ENCODE measurements at regions not wholly inside any gene's neighbourhood (a gene's known extent, or its start where the extent isn't known, plus 50 kb on each side); places are given as distances from the start of the nearest gene placed in this dataset.

DNA sequence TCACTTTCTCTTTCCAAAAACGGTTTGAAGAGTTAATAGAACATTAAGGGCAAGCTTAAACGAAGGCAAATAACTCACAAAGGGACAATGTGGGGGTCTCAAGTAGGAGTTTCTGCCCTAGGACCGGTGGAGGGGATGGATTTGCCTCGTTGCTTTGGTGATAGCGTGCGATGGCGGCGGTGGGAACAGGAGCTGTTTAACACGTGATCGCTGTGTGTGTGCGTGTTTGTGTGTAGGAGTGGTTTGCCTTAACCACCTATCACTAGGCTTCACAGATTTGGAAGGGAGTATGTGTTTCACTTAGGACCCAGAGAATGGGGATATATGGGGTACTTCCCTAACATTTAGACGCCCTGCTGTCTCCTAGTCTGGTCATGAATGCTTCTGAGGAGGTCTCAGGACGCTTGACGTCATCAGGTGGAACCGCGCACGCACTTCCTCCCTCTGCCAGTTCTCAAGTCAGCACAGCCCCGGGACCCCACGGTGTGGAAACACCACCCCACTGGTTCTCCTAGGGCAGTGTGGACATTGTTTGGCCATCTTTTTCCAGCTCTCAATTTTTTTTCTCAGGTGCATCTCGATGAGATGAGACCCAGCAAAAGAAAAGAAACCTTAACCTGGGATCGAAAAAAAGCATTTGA lies 231.2 kb downstream of the ATP23 start:
- no peak for DNase-seq
- Mint-ChIP-seq H3K4me1 (ENCODE audit: low read depth) (no peaks in the 10 kb centered on the region), H3K9me3 (no peaks in the 10 kb centered on the region), H3K27me3 (ENCODE audit: low read depth) (peaks cover 26% of the 10 kb centered on the region), H3K36me3 (ENCODE audit: insufficient read depth) (no peaks in the 10 kb centered on the region), H3K4me3 (no peak overlapping the region)
- ATAC-seq = no peak

DNA sequence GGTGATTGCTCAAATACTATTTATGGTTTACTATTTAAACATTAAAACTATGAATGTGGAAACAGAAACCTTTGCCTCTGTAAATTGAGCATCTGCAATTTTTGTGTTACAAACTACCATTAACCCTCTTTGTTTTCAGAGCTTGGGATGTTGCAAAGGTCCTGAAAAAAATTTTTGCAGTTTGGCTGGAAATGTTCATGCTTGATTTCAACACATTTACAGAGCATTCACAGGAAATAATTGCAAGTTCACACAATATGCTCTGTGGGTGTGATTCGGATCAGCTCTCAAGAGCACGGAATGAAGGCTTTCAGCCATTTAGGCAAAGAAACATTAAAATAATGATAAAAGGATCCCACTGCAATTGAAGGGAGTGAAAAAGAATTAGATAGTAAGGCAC lies 232.9 kb downstream of the ATP23 start:
- no peaks in the 10 kb centered on the region for H3K4me1 Mint-ChIP-seq (ENCODE audit: low read depth)
- ATAC-seq = no peak
- H3K9me3 Mint-ChIP-seq = no peaks in the 10 kb centered on the region
- no peak overlapping the region for H3K4me3 Mint-ChIP-seq
- no peaks in the 10 kb centered on the region for H3K36me3 Mint-ChIP-seq (ENCODE audit: insufficient read depth)
- DNase-seq = no peak
- H3K27me3 Mint-ChIP-seq (ENCODE audit: low read depth) = peaks cover 31% of the 10 kb centered on the region

GRCh38 chr12:58176296-58176869 lies 235.0 kb downstream of the ATP23 start:
- Mint-ChIP-seq H3K9me3 (no peaks in the 10 kb centered on the region), H3K27me3 (ENCODE audit: low read depth) (peaks cover 31% of the 10 kb centered on the region), H3K4me1 (ENCODE audit: low read depth) (no peaks in the 10 kb centered on the region), H3K4me3 (no peak overlapping the region), H3K36me3 (ENCODE audit: insufficient read depth) (no peaks in the 10 kb centered on the region)
- ATAC-seq (no peak), DNase-seq (no peak)

- no peak for DNase-seq
- Mint-ChIP-seq H3K4me3 (no peak overlapping the region), H3K36me3 (ENCODE audit: insufficient read depth) (no peaks in the 10 kb centered on the region), H3K9me3 (no peaks in the 10 kb centered on the region), H3K27me3 (ENCODE audit: low read depth) (peaks cover 26% of the 10 kb centered on the region), H3K4me1 (ENCODE audit: low read depth) (no peaks in the 10 kb centered on the region)
- ATAC-seq = no peak
Measured at GRCh38 chr12:58177366-58177765, 236.0 kb downstream of the ATP23 start.

DNA sequence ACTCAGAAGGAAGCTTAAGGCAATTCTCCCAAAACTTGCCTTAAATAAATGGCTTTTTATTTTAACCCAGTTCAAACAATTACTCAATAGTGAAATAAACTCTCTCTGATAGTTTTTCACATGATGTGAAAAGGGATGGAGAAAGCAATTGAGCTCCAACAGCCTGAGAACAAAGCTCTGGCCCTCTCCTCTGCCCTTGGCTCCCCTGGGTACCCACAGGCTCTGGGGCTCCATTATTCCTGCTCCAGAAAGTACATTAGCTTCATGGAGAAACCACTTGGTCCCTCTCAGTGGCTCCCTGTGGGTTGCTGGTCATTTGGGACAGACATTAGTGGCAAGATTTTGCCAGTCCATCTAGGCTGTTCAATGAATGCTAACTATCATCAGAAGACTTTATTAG lies 242.8 kb downstream of the ATP23 start:
- no peak overlapping the region for H3K4me3 Mint-ChIP-seq

DNA sequence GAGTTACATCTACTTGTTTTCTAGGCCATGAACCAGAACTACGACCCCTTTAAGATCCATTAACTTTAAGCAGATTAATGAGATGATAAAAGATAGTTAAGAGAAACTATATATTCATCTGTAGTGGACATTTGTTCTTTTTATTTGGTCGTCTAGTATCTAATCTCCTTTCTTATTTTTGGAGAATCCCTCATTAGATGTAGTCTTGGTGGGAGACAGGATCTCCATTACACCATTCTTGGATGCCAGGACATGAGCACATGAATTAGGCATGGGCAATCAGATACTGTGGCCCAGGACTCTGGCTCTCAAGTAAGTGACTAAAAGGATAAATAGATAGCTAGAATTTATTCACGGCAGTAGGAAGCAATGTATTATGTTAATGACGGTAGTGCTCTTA lies 245.0 kb downstream of the ATP23 start:
- Mint-ChIP-seq H3K9me3 (peaks cover 12% of the 10 kb centered on the region), H3K27me3 (ENCODE audit: low read depth) (peaks cover 3% of the 10 kb centered on the region), H3K4me3 (no peak overlapping the region), H3K4me1 (ENCODE audit: low read depth) (no peaks in the 10 kb centered on the region), H3K36me3 (ENCODE audit: insufficient read depth) (no peaks in the 10 kb centered on the region)
- DNase-seq = no peak
- ATAC-seq = no peak

More for the DNA sequence above, 242.8 kb downstream of the ATP23 start:
- DNase-seq = no peak
- ATAC-seq = no peak
- Mint-ChIP-seq H3K9me3 (peaks cover 12% of the 10 kb centered on the region), H3K4me1 (ENCODE audit: low read depth) (no peaks in the 10 kb centered on the region), H3K36me3 (ENCODE audit: insufficient read depth) (no peaks in the 10 kb centered on the region), H3K27me3 (ENCODE audit: low read depth) (peaks cover 11% of the 10 kb centered on the region)

GRCh38 chr12:58186914-58187313 lies 245.5 kb downstream of the ATP23 start:
- Mint-ChIP-seq H3K4me1 (ENCODE audit: low read depth) (no peaks in the 10 kb centered on the region), H3K4me3 (no peak overlapping the region), H3K36me3 (ENCODE audit: insufficient read depth) (no peaks in the 10 kb centered on the region), H3K9me3 (peaks cover 12% of the 10 kb centered on the region), H3K27me3 (ENCODE audit: low read depth) (peaks cover 5% of the 10 kb centered on the region)
- ATAC-seq (no peak), DNase-seq (no peak)

DNA sequence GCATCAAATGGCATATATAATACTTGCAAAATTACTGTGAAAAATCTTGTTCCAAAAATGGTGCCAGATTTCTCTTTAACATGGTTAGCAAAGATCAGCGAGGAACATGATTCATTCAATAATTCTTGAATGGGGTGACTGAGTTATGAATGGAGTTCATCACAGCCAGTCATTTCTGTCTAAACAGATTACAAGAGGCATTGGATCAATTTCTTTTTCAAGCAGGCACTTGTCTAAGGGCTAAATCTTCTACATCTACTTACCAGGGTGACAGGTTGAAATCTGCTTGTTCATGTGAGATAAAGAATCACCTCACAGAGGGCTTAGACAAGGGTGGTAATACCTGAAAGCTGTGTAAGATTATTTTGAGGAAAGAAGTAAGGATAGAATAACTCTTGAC lies 247.7 kb downstream of the ATP23 start:
- no peak overlapping the region for H3K4me3 Mint-ChIP-seq
- peaks cover 5% of the 10 kb centered on the region for H3K27me3 Mint-ChIP-seq (ENCODE audit: low read depth)
- ATAC-seq = no peak
- DNase-seq = no peak
- H3K4me1 Mint-ChIP-seq (ENCODE audit: low read depth) = no peaks in the 10 kb centered on the region
- no peaks in the 10 kb centered on the region for H3K36me3 Mint-ChIP-seq (ENCODE audit: insufficient read depth)
- H3K9me3 Mint-ChIP-seq = peaks cover 12% of the 10 kb centered on the region

DNA sequence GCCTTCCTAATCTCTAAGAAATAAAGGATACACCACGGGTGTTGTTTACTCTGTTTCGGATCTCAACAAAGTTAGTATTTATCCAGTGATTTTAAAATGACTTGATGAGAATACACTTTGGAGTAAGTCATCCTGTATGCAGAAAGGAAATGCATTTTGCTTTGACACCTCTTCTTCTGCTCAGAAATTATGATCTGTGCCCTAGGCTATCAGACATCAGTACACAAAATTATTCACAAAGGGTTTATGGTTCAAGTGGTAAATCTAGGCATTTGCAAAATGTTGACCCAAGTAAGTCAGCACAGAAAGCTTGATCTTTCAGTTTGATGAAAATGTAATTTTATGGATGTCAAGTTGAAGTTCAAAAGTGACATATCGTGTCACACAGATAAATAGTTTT lies 248.5 kb downstream of the ATP23 start:
- Mint-ChIP-seq H3K4me1 (ENCODE audit: low read depth) (no peaks in the 10 kb centered on the region), H3K9me3 (peaks cover 12% of the 10 kb centered on the region), H3K36me3 (ENCODE audit: insufficient read depth) (no peaks in the 10 kb centered on the region), H3K27me3 (ENCODE audit: low read depth) (peaks cover 5% of the 10 kb centered on the region), H3K4me3 (no peak overlapping the region)
- DNase-seq = no peak
- no peak for ATAC-seq

DNA sequence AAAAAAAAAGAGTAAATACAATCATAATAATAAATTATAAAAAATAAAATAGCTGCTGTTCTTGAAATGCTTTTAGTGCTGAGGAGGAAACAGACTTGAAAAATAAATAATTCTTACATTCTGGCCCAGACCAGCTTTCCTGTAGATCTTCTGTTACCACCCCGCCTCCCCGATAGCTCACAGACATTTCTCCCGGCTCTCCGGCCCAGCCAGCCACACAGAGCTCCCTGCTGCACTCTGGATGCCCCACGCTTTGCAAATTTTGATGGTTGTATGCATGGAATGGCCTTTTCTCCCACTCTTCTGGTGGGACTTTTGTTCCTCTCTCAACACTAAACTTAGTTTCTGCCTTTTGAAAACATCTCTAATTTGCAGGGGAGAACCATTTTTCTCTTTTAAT lies 249.3 kb downstream of the ATP23 start:
- Mint-ChIP-seq H3K4me3 (no peak overlapping the region), H3K27me3 (ENCODE audit: low read depth) (peaks cover 5% of the 10 kb centered on the region)
- ATAC-seq = no peak

GRCh38 chr12:58196971-58197370 lies 255.6 kb downstream of the ATP23 start:
- H3K36me3 Mint-ChIP-seq (ENCODE audit: insufficient read depth) = no peaks in the 10 kb centered on the region
- H3K4me3 Mint-ChIP-seq = no peak overlapping the region
- no peaks in the 10 kb centered on the region for H3K4me1 Mint-ChIP-seq (ENCODE audit: low read depth)
- ATAC-seq (no peak), DNase-seq (no peak)
- H3K9me3 Mint-ChIP-seq = no peaks in the 10 kb centered on the region
- peaks cover 25% of the 10 kb centered on the region for H3K27me3 Mint-ChIP-seq (ENCODE audit: low read depth)

More for the DNA sequence above, 249.3 kb downstream of the ATP23 start:
- DNase-seq = no peak
- Mint-ChIP-seq H3K36me3 (ENCODE audit: insufficient read depth) (no peaks in the 10 kb centered on the region), H3K4me1 (ENCODE audit: low read depth) (no peaks in the 10 kb centered on the region), H3K9me3 (peaks cover 12% of the 10 kb centered on the region)

- Mint-ChIP-seq H3K27me3 (ENCODE audit: low read depth) (peaks cover 16% of the 10 kb centered on the region), H3K4me1 (ENCODE audit: low read depth) (no peaks in the 10 kb centered on the region), H3K4me3 (no peak overlapping the region), H3K9me3 (no peaks in the 10 kb centered on the region), H3K36me3 (ENCODE audit: insufficient read depth) (no peaks in the 10 kb centered on the region)
- DNase-seq = no peak
- no peak for ATAC-seq
Measured at GRCh38 chr12:58202933-58203718, 261.8 kb downstream of the ATP23 start.

- DNase-seq (no peak), ATAC-seq (no peak)
- H3K4me1 Mint-ChIP-seq (ENCODE audit: low read depth) = no peaks in the 10 kb centered on the region
- no peaks in the 10 kb centered on the region for H3K9me3 Mint-ChIP-seq
- peaks cover 12% of the 10 kb centered on the region for H3K27me3 Mint-ChIP-seq (ENCODE audit: low read depth)
- no peak overlapping the region for H3K4me3 Mint-ChIP-seq
- H3K36me3 Mint-ChIP-seq (ENCODE audit: insufficient read depth) = no peaks in the 10 kb centered on the region
Measured at GRCh38 chr12:58204071-58204470, 262.7 kb downstream of the ATP23 start.

- no peak for ATAC-seq
- H3K4me3 Mint-ChIP-seq = no peak overlapping the region
- H3K4me1 Mint-ChIP-seq (ENCODE audit: low read depth) = no peaks in the 10 kb centered on the region
- H3K9me3 Mint-ChIP-seq = no peaks in the 10 kb centered on the region
- no peak for DNase-seq
- no peaks in the 10 kb centered on the region for H3K36me3 Mint-ChIP-seq (ENCODE audit: insufficient read depth)
- peaks cover 2% of the 10 kb centered on the region for H3K27me3 Mint-ChIP-seq (ENCODE audit: low read depth)
Measured at GRCh38 chr12:58206876-58207275, 265.5 kb downstream of the ATP23 start.

DNA sequence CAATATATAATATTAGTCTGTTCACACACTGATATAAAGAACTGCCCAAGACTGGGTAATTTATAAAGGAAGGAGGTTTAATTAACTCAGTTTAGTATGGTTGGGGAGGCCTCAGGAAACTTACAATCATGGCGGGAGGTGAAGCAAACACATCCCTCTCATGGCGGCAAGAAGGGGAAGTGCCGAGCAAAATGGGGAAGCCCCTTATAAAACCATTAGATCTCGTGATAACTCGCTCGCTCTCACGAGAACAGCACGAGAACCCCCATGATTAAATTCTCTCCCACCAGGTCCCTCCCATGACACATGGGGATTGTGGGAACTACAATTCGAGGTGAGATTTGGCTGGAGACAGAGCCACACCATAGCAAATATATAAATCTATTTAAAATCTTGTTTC lies 269.8 kb downstream of the ATP23 start:
- Mint-ChIP-seq H3K36me3 (ENCODE audit: insufficient read depth) (no peaks in the 10 kb centered on the region), H3K4me3 (no peak overlapping the region), H3K4me1 (ENCODE audit: low read depth) (no peaks in the 10 kb centered on the region), H3K9me3 (no peaks in the 10 kb centered on the region), H3K27me3 (ENCODE audit: low read depth) (peaks cover 3% of the 10 kb centered on the region)
- no peak for DNase-seq
- no peak for ATAC-seq

Data from activated T-cell treated with anti-CD3 and anti-CD28 coated beads, Interleukin-2, amount 50 U/mL, for 4 hours (primary cell).